PC-3 (cell line): ENCODE measurements at regions not wholly inside any gene's neighbourhood (a gene's known extent, or its start where the extent isn't known, plus 50 kb on each side); places are given as distances from the start of the nearest gene placed in this dataset.

Experiments used
- ATAC-seq: fragments of 200-7000 bp; cut with Tn5 transposase; 2 replicates; pipeline ENCODE4 v1.9.1; 2020; ENCODE audit warnings: mild to moderate bottlenecking, moderate library complexity
- BruUV-seq: library from RNA; stranded (reverse); fragments of 400-500 nt; replicated peaks from 2 replicates; lab custom pipeline; 2021; lab: Mats Ljungman, UMichigan
- CTCF ChIA-PET: fragments of 300-600 bp; sonication (Branson Sonifier 250); formaldehyde crosslinking; loops from one replicate; lab custom pipeline; 2022; ENCODE audit warnings: antibody characterized with exemption; lab: Charles Lee
- POLR2A ChIA-PET: fragments of 300-600 bp; sonication (Branson Sonifier 250); formaldehyde crosslinking; loops from one replicate; lab custom pipeline; 2022; ENCODE audit warnings: antibody characterized with exemption; ENCODE audit not compliant: unreplicated experiment; lab: Charles Lee
- DNase-seq: peaks from one replicate; pipeline ENCODE4 v3.0.0-alpha.2; 2015
- H2AFZ ChIP-seq: fragments of 300-600 bp; sonication (generic); 2 replicates; pipeline ENCODE4 v1.6.0; 2016; ENCODE audit warnings: antibody characterized with exemption, low read length
- H3F3A ChIP-seq: fragments of 300-600 bp; sonication (generic); one replicate; pipeline ENCODE4 v1.6.0; 2017; ENCODE audit warnings: antibody characterized with exemption, low read length, control low read depth, mild to moderate bottlenecking; ENCODE audit not compliant: unreplicated experiment
- H3K27ac ChIP-seq: fragments of 300-600 bp; sonication (generic); 2 replicates; pipeline ENCODE4 v1.5.1; 2016; ENCODE audit warnings: mild to moderate bottlenecking, low read length
- H3K27me3 ChIP-seq: fragments of 300-600 bp; sonication (generic); 2 replicates; pipeline ENCODE4 v1.6.1; 2016; ENCODE audit warnings: low read length, mixed read lengths
- H3K36me3 ChIP-seq: fragments of 300-600 bp; sonication (generic); 2 replicates; pipeline ENCODE4 v1.6.1; 2016; ENCODE audit warnings: low read depth, mixed run types, low read length, mixed read lengths
- H3K4me1 ChIP-seq: fragments of 300-600 bp; sonication (generic); 2 replicates; pipeline ENCODE4 v1.5.1; 2016; ENCODE audit warnings: low read length; ENCODE audit not compliant: insufficient read depth
- H3K4me2 ChIP-seq: fragments of 300-600 bp; sonication (generic); 2 replicates; pipeline ENCODE4 v1.6.0; 2016; ENCODE audit warnings: low read length
- H3K4me3 ChIP-seq: fragments of 300-600 bp; sonication (generic); 2 replicates; pipeline ENCODE4 v1.5.1; 2016; ENCODE audit warnings: mild to moderate bottlenecking, low read length, mixed read lengths
- H3K79me2 ChIP-seq: fragments of 300-600 bp; sonication (generic); 2 replicates; pipeline ENCODE4 v1.6.1; 2017; ENCODE audit warnings: low read length, mixed read lengths
- H3K9ac ChIP-seq: fragments of 300-600 bp; sonication (generic); 2 replicates; pipeline ENCODE4 v1.6.0; 2016; ENCODE audit warnings: mild to moderate bottlenecking, low read length
- H3K9me2 ChIP-seq: fragments of 300-600 bp; sonication (generic); replicated peaks from 2 replicates; pipeline ENCODE4 v1.6.1; 2016; ENCODE audit warnings: mixed run types, low read length, mixed read lengths
- H3K9me3 ChIP-seq: fragments of 300-600 bp; sonication (generic); 2 replicates; pipeline ENCODE4 v1.6.1; 2016; ENCODE audit warnings: low read length, mixed read lengths
- H4K20me1 ChIP-seq: fragments of 300-600 bp; sonication (generic); 2 replicates; pipeline ENCODE4 v1.6.1; 2016; ENCODE audit warnings: low read length, mixed read lengths
- CTCF ChIP-seq: fragments of 300-600 bp; sonication (generic); conservative IDR thresholded peaks from 2 replicates; pipeline ENCODE4 v1.5.1; 2017; ENCODE audit warnings: antibody characterized with exemption, low read depth, mild to moderate bottlenecking, low read length
- EZH2 ChIP-seq: fragments of 300-600 bp; sonication (generic); IDR thresholded peaks from one replicate; pipeline ENCODE4 v1.6.1; 2017; ENCODE audit warnings: antibody characterized with exemption, mild to moderate bottlenecking, low read length; ENCODE audit not compliant: unreplicated experiment
- EZH2phosphoT487 ChIP-seq: fragments of 300-600 bp; sonication (generic); IDR thresholded peaks from 2 replicates; pipeline ENCODE4 v1.6.1; 2018; ENCODE audit warnings: mild to moderate bottlenecking, antibody characterized with exemption, low read length, borderline replicate concordance
- intact Hi-C: fragments of 100-400 bp; cut with micrococcal nuclease; formaldehyde crosslinking; loops from 2 replicates; pipeline ENCODE4 v1.9.0; 2023

- Histone ChIP-seq H2AFZ (no peak overlapping the region), H3K4me3 (no peak overlapping the region), H3K4me1 (peaks cover 26% of the 10 kb centered on the region), H3K4me2 (peak overlapping the region; percentile 48; the same call in 1 of the 2 replicates), H3K27ac (peak overlapping the region; percentile 32; the same call in 1 of the 2 replicates), H3K9me2 (no peaks in the 10 kb centered on the region), H3K79me2 (no peaks in the 10 kb centered on the region), H4K20me1 (no peaks in the 10 kb centered on the region), H3K27me3 (no peaks in the 10 kb centered on the region), H3K9ac (no peak overlapping the region), H3K36me3 (no peaks in the 10 kb centered on the region), H3F3A (no peaks in the 10 kb centered on the region), H3K9me3 (no peaks in the 10 kb centered on the region)
- no TSS peak for BruUV-seq
- ChIA-PET POLR2A (no interaction called here), CTCF (interaction anchor here (0.6 to 1.2 kb wide), 4 partner anchors 38 to 623 kb away, joined by 3 to 5 read pairs (median 3); no protein-coding TSS in a partner anchor)
- ATAC-seq = no peak
- TF ChIP-seq CTCF (no peak; the same call in 1 of the 2 replicates), EZH2 (no peak), EZH2phosphoT487 (no peak)
- DNase-seq = no peak
- intact Hi-C loops = loop anchor here (2.0 kb wide), 1 partner anchor 38 kb away; no protein-coding TSS in a partner anchor
These were observed 174.5 kb upstream of the PITX1 start for GRCh38 chr5:135208555-135208902.

GRCh38 chr5:135207866-135208265, 173.8 kb upstream of the PITX1 start:
- ChIA-PET CTCF (no interaction called here), POLR2A (no interaction called here)
- H3K9ac ChIP-seq = no peak overlapping the region
- ATAC-seq (no peak), DNase-seq (no peak)
- no peaks in the 10 kb centered on the region for H3K27me3 ChIP-seq
- H3K27ac ChIP-seq = no peak overlapping the region
- no peaks in the 10 kb centered on the region for H3K9me3 ChIP-seq
- H3K4me3 ChIP-seq = no peak overlapping the region
- H3K4me2 ChIP-seq = no peak overlapping the region
- no peaks in the 10 kb centered on the region for H3K79me2 ChIP-seq
- TF ChIP-seq EZH2phosphoT487 = no peak
- H2AFZ ChIP-seq = no peak overlapping the region
- BruUV-seq = no TSS peak
- no peaks in the 10 kb centered on the region for H3K9me2 ChIP-seq
- H3K36me3 ChIP-seq = no peaks in the 10 kb centered on the region
- H3K4me1 ChIP-seq = peaks cover 26% of the 10 kb centered on the region
- no peaks in the 10 kb centered on the region for H3F3A ChIP-seq
- intact Hi-C loops = loop anchor here (2.0 kb wide), 1 partner anchor 39 kb away; no protein-coding TSS in a partner anchor
- H4K20me1 ChIP-seq = no peaks in the 10 kb centered on the region

GRCh38 chr5:135206862-135207261, 172.8 kb upstream of the PITX1 start:
- intact Hi-C loops = no loop called here
- ChIA-PET POLR2A (no interaction called here), CTCF (interaction anchor here (0.6 kb wide), 1 partner anchor 20 kb away, joined by 3 read pairs; no protein-coding TSS in a partner anchor)
- no peaks in the 10 kb centered on the region for H3K27me3 ChIP-seq
- no peak overlapping the region for H3K4me3 ChIP-seq
- H3F3A ChIP-seq = no peaks in the 10 kb centered on the region
- 0 out of 2 replicates have a peak, but pooled peaks cover 5% of the 10 kb centered on the region for H3K9me3 ChIP-seq
- no peaks in the 10 kb centered on the region for H3K9me2 ChIP-seq
- TF ChIP-seq CTCF = no peak
- TF ChIP-seq EZH2 = no peak
- no peak for TF ChIP-seq EZH2phosphoT487
- no peak overlapping the region for H3K9ac ChIP-seq
- no peak overlapping the region for H3K4me2 ChIP-seq
- H2AFZ ChIP-seq = no peak overlapping the region
- no peak for ATAC-seq
- peaks cover 26% of the 10 kb centered on the region for H3K4me1 ChIP-seq
- no peak overlapping the region for H3K27ac ChIP-seq
- BruUV-seq = no TSS peak
- no peaks in the 10 kb centered on the region for H3K79me2 ChIP-seq
- no peaks in the 10 kb centered on the region for H3K36me3 ChIP-seq
- DNase-seq = no peak
- no peaks in the 10 kb centered on the region for H4K20me1 ChIP-seq
